Heart left ventricle (tissue), 13 donors: ENCODE measurements at regions not wholly inside any gene's neighbourhood (a gene's known extent, or its start where the extent isn't known, plus 50 kb on each side); places are given as distances from the start of the nearest gene placed in this dataset.

Experiments
- CTCF ChIP-seq, 12 donors: fragments of 200-600 bp; sonication (generic) in 4 of 12; IDR thresholded peaks; one replicate each; pipeline versions ENCODE4 v1.5.0 to v1.8.0; 2018 to 2022; ENCODE audit warnings: antibody characterized with exemption in 12 of 12, mild to moderate bottlenecking in 5 of 12
- POLR2A ChIP-seq, 2 donors: fragments of 450-650 bp; IDR thresholded peaks; one replicate each; pipeline ENCODE4 v1.6.1; 2017; ENCODE audit warnings: antibody characterized with exemption in 2 of 2, mild to moderate bottlenecking in 2 of 2, moderate library complexity in 2 of 2
- donor health status: ischemic (EF 13 %, LVEDD 7.1; RV severe dilation, severe dysfunction).
- donor health status: DM: no; HTN: yes; CAD: no.
- donor health status: DM: no; HTN: no; CAD: no.
- donor health status: ischemic (EF 25% LVEDD 6.9; RV normal size, moderate dysfunction).
- donor health status: ischemic (EF 25% LVEDD 5.7; RV mildly dilated, moderate dysfunction).
- donor health status: ischemic (EF 35%, LVEDD 5.7; RV mildly dilated, moderate dysfunction).
- donor health status: nonischemic (EF 11% LVEDD 7.7; RV severe dilation, severe dysfunction).
- donor health status: DM: yes; HTN: yes; CAD: no.
- donor health status: PGD.
- donor health status: ischemic (EF 29% LVEDD 5.4; RV normal size, mild dysfunction).
- donor health status: nonischemic (EF 23%, LVEDD 6.1; RV moderate dilation, normal function).

- TF ChIP-seq CTCF (IDR thresholded peaks at IDR 0.05) (no peak), POLR2A (IDR thresholded peaks at IDR 0.05) (no peak)
Measured at GRCh38 chr11:28690746-28691145, 582.6 kb downstream of the METTL15 start.
